Neural cell (in vitro differentiated cells): ENCODE measurements at regions not wholly inside any gene's neighbourhood (a gene's known extent, or its start where the extent isn't known, plus 50 kb on each side); places are given as distances from the start of the nearest gene placed in this dataset.

Experiments used
- CTCF ChIP-seq: fragments of 450-650 bp; IDR thresholded peaks from 2 replicates; pipeline ENCODE4 v1.5.1; 2014; ENCODE audit warnings: antibody characterized with exemption, mild to moderate bottlenecking, moderate library complexity; ENCODE audit not compliant: poor library complexity, severe bottlenecking
- EP300 ChIP-seq: fragments of 450-650 bp; conservative IDR thresholded peaks from 2 replicates; pipeline ENCODE4 v1.6.1; 2014; ENCODE audit warnings: antibody characterized with exemption, mild to moderate bottlenecking, moderate library complexity; ENCODE audit not compliant: poor library complexity, severe bottlenecking
- EZH2 ChIP-seq: fragments of 200-600, 300-800 bp; shearing (Covaris generic), sonication (generic); IDR thresholded peaks from 2 replicates; pipeline ENCODE4 v1.6.1; 2014; ENCODE audit warnings: antibody characterized with exemption, low read length, borderline replicate concordance, mild to moderate bottlenecking; ENCODE audit not compliant: insufficient read depth, poor library complexity, severe bottlenecking
- MXI1 ChIP-seq: fragments of 450-650 bp; conservative IDR thresholded peaks from 2 replicates; pipeline ENCODE4 v1.6.1; 2014; ENCODE audit warnings: antibody characterized with exemption, mild to moderate bottlenecking; ENCODE audit not compliant: poor library complexity, severe bottlenecking
- POLR2AphosphoS5 ChIP-seq: IDR thresholded peaks from 2 replicates; pipeline ENCODE4 v1.6.1; 2012
- RAD21 ChIP-seq: fragments of 450-650 bp; conservative IDR thresholded peaks from 2 replicates; pipeline ENCODE4 v1.6.1; 2014; ENCODE audit warnings: antibody characterized with exemption, mild to moderate bottlenecking, moderate library complexity
- SMC3 ChIP-seq: fragments of 450-650 bp; conservative IDR thresholded peaks from 2 replicates; pipeline ENCODE4 v1.6.1; 2014; ENCODE audit warnings: antibody characterized with exemption, mild to moderate bottlenecking, moderate library complexity; ENCODE audit not compliant: poor library complexity
- TAF1 ChIP-seq: IDR thresholded peaks from 2 replicates; pipeline ENCODE4 v1.6.1; 2012; ENCODE audit warnings: low read depth
- TF ChIP-seq, protein P1 (sequence below): IDR thresholded peaks from 2 replicates; pipeline ENCODE4 v1.6.1; 2012; ENCODE audit warnings: borderline replicate concordance

DNA sequence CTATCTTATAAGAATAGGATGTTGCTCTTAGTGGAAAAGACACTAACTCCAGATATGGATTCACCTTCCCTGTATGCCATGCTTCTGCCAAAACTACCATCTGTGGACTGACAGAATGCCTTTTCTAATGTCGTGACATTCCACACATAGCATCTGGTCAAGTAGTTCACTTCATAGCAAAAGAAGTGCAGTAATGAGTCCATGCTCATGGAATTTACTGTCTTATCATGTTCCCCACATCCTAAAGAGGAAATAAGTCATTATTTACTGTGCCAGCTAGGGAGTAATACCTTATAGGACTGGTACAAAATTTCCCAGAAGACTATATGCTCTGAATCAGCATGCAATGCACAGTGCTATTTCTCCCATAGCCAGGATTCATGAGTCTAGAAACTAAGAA lies 562.4 kb downstream of the TLL1 start:
- TF ChIP-seq CTCF, result no peak
- TF ChIP-seq EP300, result no peak
- TF ChIP-seq MXI1, result no peak
- no peak for TF ChIP-seq EZH2
- TF ChIP-seq POLR2AphosphoS5, result no peak
- TF ChIP-seq RAD21, result no peak
- no peak for TF ChIP-seq SMC3
- TF ChIP-seq, protein P1, sequence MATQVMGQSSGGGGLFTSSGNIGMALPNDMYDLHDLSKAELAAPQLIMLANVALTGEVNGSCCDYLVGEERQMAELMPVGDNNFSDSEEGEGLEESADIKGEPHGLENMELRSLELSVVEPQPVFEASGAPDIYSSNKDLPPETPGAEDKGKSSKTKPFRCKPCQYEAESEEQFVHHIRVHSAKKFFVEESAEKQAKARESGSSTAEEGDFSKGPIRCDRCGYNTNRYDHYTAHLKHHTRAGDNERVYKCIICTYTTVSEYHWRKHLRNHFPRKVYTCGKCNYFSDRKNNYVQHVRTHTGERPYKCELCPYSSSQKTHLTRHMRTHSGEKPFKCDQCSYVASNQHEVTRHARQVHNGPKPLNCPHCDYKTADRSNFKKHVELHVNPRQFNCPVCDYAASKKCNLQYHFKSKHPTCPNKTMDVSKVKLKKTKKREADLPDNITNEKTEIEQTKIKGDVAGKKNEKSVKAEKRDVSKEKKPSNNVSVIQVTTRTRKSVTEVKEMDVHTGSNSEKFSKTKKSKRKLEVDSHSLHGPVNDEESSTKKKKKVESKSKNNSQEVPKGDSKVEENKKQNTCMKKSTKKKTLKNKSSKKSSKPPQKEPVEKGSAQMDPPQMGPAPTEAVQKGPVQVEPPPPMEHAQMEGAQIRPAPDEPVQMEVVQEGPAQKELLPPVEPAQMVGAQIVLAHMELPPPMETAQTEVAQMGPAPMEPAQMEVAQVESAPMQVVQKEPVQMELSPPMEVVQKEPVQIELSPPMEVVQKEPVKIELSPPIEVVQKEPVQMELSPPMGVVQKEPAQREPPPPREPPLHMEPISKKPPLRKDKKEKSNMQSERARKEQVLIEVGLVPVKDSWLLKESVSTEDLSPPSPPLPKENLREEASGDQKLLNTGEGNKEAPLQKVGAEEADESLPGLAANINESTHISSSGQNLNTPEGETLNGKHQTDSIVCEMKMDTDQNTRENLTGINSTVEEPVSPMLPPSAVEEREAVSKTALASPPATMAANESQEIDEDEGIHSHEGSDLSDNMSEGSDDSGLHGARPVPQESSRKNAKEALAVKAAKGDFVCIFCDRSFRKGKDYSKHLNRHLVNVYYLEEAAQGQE, result no peak
- TF ChIP-seq TAF1, result no peak
